Left forelimb (tissue), 1 donor: ENCODE measurements at regions not wholly inside any gene's neighbourhood (a gene's known extent, or its start where the extent isn't known, plus 50 kb on each side); places are given as distances from the start of the nearest gene placed in this dataset.
"Not testable (repeated sequence)": the region's sequence is repeated elsewhere in the genome, so short reads cannot be mapped to it uniquely, and the experiment has no call there.

ENCODE experiments used
- DNase-seq: peaks from one replicate; pipeline ENCODE4 v3.0.0-alpha.2; 2018; ENCODE audit warnings: low spot score

GRCh38 chr11:116373104-116373944 lies 399.5 kb downstream of the BUD13 start:
- no peak for DNase-seq

GRCh38 chr11:116371146-116371545 lies 401.6 kb downstream of the BUD13 start:
- no peak for DNase-seq

GRCh38 chr11:116368784-116369183 lies 404.0 kb downstream of the BUD13 start:
- no peak for DNase-seq

- DNase-seq = no peak
These were observed 405.7 kb downstream of the BUD13 start for GRCh38 chr11:116366980-116367645.

- no peak for DNase-seq
These were observed 406.3 kb downstream of the BUD13 start for GRCh38 chr11:116366451-116366850.

GRCh38 chr11:116364925-116365324 lies 407.9 kb downstream of the BUD13 start:
- DNase-seq = not testable (repeated sequence)

GRCh38 chr11:116364348-116364747 lies 408.4 kb downstream of the BUD13 start:
- no peak for DNase-seq

GRCh38 chr11:116360221-116360941 lies 412.4 kb downstream of the BUD13 start:
- no peak for DNase-seq

- no peak for DNase-seq
These were observed 414.8 kb downstream of the BUD13 start for GRCh38 chr11:116357784-116358544.

- DNase-seq = no peak
These were observed 416.3 kb downstream of the BUD13 start for GRCh38 chr11:116356451-116356850.

- DNase-seq = no peak
These were observed 417.7 kb downstream of the BUD13 start for GRCh38 chr11:116355104-116355503.

GRCh38 chr11:116353589-116353988 lies 419.2 kb downstream of the BUD13 start:
- no peak for DNase-seq

- DNase-seq = no peak
These were observed 419.9 kb downstream of the BUD13 start for GRCh38 chr11:116352881-116353280.

- DNase-seq = no peak
These were observed 424.6 kb downstream of the BUD13 start for GRCh38 chr11:116348226-116348625.

- no peak for DNase-seq
These were observed 427.2 kb downstream of the BUD13 start for GRCh38 chr11:116345575-116345974.

- no peak for DNase-seq
These were observed 428.2 kb downstream of the BUD13 start for GRCh38 chr11:116344601-116345000.

GRCh38 chr11:116343270-116343669 lies 429.5 kb downstream of the BUD13 start:
- no peak for DNase-seq

- no peak for DNase-seq
These were observed 430.6 kb downstream of the BUD13 start for GRCh38 chr11:116342148-116342547.

GRCh38 chr11:116339306-116340098 lies 433.3 kb downstream of the BUD13 start:
- no peak for DNase-seq

- DNase-seq = not testable (repeated sequence)
These were observed 434.3 kb downstream of the BUD13 start for GRCh38 chr11:116338500-116338899.

GRCh38 chr11:116336540-116336939 lies 436.2 kb downstream of the BUD13 start:
- DNase-seq = no peak
